ES-I3 (cell line): ENCODE measurements at regions not wholly inside any gene's neighbourhood (a gene's known extent, or its start where the extent isn't known, plus 50 kb on each side); places are given as distances from the start of the nearest gene placed in this dataset.

Experiments
- H3K36me3 ChIP-seq: 2 replicates; pipeline ENCODE4 v1.6.1; 2013; ENCODE audit warnings: mild to moderate bottlenecking, low read length, control low read depth, moderate library complexity; ENCODE audit not compliant: insufficient read depth
- H3K4me1 ChIP-seq: 2 replicates; pipeline ENCODE4 v1.6.1; 2013; ENCODE audit warnings: mild to moderate bottlenecking, control low read depth, low read length; ENCODE audit not compliant: insufficient read depth
- H3K9ac ChIP-seq: 2 replicates; pipeline ENCODE4 v1.6.1; 2013; ENCODE audit warnings: low read depth, mild to moderate bottlenecking, low read length, moderate library complexity
- H3K9me3 ChIP-seq: 2 replicates; pipeline ENCODE4 v1.6.1; 2013; ENCODE audit warnings: mild to moderate bottlenecking, low read length, moderate library complexity; ENCODE audit not compliant: control insufficient read depth, insufficient read depth

DNA sequence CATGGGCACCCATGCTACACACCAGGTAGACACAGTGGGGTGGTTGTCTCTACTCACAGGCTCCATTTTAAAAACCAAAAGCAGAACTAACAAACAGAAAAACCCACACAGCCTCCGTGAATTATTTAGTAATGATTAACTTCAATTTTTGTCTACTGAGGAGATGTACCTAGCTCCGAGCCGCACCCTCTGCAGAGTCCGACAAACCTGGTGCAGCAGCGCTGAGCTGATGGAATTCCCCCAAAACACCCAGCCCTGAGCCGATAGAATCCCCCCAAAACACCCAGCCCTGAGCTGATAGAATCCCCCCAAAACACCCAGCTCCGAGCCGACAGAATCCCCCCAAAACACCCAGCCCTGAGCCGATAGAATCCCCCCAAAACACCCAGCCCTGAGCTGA lies 927.0 kb downstream of the BRD1 start:
- H3K9ac ChIP-seq: no peak overlapping the region
- H3K4me1 ChIP-seq: no peaks in the 10 kb centered on the region
- H3K9me3 ChIP-seq: no peaks in the 10 kb centered on the region
- H3K36me3 ChIP-seq: no peaks in the 10 kb centered on the region

DNA sequence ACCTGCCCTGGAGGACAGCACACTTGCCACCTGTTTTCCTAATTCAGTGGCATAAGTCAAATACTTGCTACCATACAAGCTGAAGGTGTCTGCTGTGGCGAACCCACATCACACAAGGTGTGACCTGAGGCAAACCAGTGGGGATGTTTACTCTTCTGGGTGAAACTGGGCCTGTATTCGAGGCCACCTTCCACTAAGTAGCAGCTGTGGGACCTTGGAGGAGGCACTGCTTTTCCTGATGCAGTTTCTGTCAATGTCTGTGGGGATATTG lies 927.4 kb downstream of the BRD1 start:
- Histone ChIP-seq H3K36me3 (no peaks in the 10 kb centered on the region), H3K9me3 (no peaks in the 10 kb centered on the region), H3K9ac (no peak overlapping the region), H3K4me1 (no peaks in the 10 kb centered on the region)

DNA sequence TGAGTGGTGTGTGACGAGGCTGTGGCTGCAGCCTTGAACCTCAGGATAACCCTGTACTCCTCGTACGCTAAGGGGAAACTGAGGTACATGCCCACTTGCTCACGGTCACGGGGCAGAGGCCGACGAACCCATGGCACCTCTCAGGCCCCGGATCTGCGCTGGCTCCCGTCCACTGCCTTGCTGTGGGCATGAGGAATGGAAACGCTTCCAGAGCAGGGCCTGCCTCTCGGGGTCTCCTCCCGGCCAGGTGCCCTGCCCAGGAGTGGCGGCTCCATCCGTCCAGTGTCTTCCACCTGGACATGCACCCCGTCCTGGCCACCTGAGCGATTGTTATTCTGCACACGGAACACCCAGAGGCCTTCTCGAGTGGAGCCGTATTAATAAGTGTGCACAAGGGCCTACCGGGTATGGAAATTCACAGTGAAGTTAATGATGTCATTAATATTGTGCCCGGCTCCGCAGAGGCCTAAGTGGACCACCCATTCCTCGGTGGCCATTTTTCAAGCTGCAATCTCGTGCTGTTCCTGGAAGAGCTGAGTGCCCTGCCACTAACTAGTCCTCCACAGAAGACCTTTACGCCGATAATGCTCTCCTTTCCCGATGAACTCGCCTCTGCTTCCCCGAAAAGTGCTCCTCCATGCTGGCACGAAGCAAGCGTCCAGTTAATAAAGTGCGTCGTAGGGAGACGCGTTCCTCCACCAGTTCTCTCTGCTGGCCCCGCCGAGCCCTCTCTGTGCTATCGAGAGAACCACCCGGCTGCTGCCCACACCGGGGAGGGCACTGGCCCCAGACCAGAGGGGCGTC lies 927.9 kb downstream of the BRD1 start:
- Histone ChIP-seq H3K4me1 (no peaks in the 10 kb centered on the region), H3K9ac (no peak overlapping the region), H3K9me3 (no peaks in the 10 kb centered on the region), H3K36me3 (no peaks in the 10 kb centered on the region)

DNA sequence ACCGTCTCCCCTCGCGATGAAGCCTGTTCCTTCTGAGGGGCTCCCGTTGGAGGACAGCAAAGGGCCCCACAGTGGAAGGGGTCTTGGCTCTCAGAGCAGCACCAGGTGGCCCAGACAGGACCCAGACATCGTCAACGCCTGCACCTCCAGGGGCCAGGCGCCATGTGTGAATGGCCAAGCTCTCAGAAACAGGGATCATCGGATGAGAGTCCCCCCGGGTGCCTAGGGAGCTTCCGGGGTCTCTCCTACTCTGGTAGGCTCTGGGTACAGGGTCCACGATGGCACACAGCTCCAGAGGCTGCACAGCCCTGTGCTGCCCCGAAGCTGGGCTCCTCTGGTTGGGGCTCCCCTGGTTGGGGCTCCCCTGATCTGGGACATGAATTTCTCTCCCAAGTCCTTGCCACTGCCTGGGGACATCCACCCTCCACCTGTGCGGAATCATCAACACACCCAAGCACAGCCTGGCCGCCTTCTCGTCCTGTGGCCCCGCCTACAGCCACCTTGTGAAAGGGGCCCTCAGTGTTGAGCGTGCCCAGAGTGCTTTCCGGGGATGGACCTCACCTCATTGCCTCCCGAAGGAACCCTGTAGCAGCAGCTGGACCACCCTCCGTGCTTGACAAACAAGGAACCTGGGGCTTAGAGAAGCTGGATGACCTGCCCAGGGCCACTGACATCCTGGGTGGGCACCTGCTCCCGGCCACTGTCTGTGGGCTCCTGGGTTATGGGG lies 929.0 kb downstream of the BRD1 start:
- no peak overlapping the region for H3K9ac ChIP-seq
- H3K9me3 ChIP-seq: no peaks in the 10 kb centered on the region
- H3K36me3 ChIP-seq: no peaks in the 10 kb centered on the region
- H3K4me1 ChIP-seq: no peaks in the 10 kb centered on the region

DNA sequence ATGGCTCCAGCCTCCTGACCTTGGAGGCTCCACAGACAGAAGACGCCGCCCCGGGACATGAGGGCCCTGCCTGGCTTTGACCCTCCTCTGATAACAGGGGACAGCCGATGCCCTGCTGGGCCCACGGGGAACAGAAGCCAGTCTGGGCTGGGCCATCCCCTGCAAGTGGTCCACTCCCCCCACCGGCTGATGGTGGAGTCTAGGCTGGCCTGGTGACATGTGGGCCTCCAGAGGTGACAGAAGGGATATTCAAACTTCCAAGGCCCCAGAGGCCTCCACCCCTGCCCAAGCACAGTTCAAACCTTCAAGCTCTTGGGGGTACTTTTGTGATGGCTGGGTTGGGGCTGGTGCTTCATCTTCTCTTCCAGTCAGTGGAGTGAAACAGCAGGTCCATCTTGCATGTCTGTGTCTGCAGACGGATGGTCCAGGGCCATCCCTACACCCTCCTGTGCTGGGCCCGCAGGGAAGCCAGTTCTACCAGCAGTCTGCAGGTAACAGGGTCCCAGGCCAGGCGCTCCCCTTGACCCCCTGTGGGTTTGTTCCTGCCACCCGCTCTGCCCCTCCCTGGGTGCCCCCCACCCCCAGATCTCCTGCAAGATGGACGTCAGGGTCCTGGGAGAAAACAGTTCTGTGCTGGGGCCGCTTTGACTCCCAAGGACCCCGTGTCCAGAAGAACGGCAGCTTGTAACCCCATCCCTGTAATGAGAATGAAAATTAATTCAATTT lies 929.9 kb downstream of the BRD1 start:
- Histone ChIP-seq H3K4me1 (no peaks in the 10 kb centered on the region), H3K9ac (no peak overlapping the region), H3K9me3 (no peaks in the 10 kb centered on the region), H3K36me3 (no peaks in the 10 kb centered on the region)

DNA sequence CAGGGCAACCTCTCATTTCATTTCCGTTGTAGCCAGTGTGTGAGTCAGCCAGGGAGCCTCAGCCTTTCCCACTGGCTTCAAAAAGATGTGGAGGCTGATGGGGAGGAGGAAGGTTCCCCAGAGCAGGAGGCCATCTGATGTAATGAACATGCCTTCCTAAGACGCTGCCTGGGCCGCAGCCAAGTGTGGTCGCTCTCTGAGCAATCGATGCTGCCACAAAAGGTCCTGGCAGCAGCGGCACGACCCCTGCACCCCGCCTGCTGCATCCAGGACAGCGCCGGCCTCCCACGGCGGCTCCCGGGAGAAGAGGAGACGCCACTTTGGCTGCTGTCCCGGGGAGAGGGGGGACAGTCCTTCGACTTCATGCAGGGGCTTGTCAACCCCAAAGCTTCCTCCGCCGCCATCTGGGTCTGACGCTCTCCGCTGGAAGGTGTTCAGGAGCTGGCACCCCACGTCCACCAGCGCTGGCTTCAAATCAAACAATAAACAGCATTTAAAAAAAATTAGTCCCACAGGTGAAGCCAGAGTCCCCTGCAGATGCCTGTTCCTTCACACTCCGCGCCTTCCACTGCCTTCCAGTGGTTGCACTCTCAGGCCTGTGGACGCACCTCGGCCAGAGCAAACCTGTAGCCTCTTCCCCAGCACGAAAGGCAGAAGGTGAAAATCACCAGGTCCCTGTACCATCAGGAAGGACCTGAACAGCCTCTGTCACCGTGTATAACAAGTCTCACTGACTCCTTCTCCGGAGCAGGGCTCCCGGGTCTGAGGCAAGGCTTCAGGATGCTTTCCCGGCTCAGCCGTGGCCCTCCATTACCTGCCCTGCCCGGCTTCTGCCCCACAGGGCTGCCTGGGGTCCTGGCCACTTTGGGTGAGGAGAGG lies 930.7 kb downstream of the BRD1 start:
- H3K9ac ChIP-seq: no peak overlapping the region
- H3K9me3 ChIP-seq: no peaks in the 10 kb centered on the region
- no peaks in the 10 kb centered on the region for H3K4me1 ChIP-seq
- H3K36me3 ChIP-seq: no peaks in the 10 kb centered on the region

DNA sequence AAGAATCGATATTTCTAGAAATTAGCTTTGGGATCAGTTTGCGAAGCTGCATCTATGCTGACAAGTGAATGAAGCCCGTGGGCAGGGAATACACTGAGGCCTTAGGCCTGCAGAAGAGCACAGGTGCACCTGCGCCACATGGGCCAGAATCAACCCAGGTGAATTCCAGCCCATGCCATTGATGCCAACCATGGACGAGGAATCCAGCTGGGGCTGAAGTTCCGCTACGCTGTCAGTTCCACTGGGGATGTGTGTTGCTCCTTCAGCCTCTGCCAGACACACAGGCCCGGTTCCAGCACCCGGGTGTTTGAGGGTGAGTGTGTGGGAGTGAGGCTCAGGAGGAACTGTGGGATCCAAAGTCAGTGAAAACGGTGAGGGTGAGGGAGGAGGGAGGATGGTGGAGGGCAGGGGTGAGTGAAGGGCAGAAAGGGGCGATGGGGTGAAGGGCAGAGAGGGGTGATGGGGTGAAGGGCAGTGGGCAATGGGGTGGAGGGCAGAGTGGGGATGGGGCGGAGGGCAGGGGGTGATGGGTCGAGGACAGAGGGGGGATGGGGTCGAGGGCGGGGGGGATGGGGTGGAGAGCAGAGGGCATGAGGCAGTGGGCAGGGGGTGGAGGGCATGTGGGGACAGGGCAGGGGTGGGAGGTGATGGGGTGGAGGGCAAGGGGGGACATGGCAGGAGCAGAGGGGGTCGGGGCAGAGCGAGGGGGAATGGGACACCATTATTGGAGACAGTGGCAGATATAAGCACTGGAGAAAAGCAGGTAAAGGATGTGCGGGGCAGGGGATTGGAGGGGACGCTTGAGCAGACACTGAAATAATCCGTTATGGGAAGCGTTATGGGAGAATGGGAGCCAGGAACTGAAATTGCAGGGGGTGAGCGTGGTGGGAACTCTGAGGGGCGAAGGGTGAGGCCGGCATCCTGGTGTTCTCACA lies 931.6 kb downstream of the BRD1 start:
- H3K9ac ChIP-seq: no peak overlapping the region
- H3K4me1 ChIP-seq: no peaks in the 10 kb centered on the region
- no peaks in the 10 kb centered on the region for H3K9me3 ChIP-seq
- H3K36me3 ChIP-seq: no peaks in the 10 kb centered on the region

DNA sequence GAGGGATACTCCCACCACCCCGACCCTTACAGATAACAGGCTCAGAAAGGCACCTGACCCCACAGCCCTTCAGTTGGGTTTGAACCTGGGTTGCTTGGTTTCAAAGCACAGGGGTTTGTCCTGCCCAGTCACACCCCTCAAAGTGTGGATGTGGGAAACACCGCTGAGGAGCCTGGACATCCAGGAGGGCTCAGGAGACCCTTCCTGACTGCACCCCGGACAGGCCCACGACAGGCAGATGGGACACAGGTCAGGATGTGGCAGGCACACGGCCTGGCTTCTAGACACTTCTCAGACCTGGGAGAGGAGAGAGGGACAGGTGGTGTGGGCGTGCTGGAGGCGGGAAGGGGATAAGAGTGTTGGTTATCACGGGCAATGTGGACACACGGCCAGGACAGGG lies 932.3 kb downstream of the BRD1 start:
- Histone ChIP-seq H3K36me3 (no peaks in the 10 kb centered on the region), H3K9ac (no peak overlapping the region), H3K9me3 (no peaks in the 10 kb centered on the region), H3K4me1 (no peaks in the 10 kb centered on the region)

DNA sequence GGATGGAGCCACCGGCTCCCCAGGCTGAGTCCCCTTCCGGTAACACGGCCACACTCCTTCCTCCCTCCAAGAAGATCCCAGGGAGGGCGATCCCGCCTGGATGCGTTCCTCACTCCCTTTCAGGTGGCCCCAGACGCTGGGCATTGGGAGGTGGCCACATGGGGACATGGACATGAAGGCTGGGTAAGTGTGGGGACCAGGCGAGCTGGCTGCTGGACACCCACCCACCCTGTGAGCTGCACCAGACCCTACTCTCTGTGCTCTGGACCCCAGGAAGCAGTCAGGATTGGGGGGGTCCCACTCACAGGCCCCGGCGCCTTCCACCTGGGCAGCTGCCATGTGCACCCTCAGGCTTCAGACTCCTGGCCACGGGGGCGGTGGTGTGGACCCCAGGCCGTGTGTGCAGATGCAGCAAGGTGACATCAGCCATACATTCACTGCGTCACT lies 932.8 kb downstream of the BRD1 start:
- H3K36me3 ChIP-seq: no peaks in the 10 kb centered on the region
- no peak overlapping the region for H3K9ac ChIP-seq
- no peaks in the 10 kb centered on the region for H3K9me3 ChIP-seq
- H3K4me1 ChIP-seq: no peaks in the 10 kb centered on the region

DNA sequence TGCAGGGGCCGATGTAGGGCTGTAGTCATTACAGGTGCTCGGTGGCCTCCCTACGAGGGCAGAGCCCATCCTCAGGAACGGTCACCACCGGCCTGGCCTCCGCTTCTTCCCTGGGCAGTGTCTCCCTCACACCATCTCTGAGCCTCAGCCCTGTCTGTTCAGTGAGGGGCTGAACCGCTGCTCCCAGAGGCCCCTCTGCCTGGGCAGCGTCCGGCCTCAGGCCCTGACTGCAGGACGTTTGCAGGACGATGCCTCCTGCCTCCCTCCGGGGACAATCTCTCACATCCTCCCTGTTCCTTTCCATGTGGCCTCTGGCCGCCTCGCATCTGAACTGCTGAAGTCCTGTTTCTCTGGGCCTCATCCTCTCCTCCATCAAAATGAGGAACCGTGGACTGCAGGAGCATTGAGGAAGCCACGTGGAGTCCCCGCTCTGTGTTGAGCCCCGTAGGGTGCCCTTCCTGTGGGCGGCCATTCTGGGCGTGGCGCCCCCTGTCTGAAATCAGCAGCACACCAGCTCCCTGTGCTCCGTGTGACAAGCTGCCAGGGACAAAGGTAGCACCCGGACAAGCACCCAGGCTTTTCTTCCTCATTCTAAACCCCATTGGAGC lies 933.5 kb downstream of the BRD1 start:
- Histone ChIP-seq H3K9me3 (no peaks in the 10 kb centered on the region), H3K36me3 (no peaks in the 10 kb centered on the region), H3K9ac (no peak overlapping the region)

DNA sequence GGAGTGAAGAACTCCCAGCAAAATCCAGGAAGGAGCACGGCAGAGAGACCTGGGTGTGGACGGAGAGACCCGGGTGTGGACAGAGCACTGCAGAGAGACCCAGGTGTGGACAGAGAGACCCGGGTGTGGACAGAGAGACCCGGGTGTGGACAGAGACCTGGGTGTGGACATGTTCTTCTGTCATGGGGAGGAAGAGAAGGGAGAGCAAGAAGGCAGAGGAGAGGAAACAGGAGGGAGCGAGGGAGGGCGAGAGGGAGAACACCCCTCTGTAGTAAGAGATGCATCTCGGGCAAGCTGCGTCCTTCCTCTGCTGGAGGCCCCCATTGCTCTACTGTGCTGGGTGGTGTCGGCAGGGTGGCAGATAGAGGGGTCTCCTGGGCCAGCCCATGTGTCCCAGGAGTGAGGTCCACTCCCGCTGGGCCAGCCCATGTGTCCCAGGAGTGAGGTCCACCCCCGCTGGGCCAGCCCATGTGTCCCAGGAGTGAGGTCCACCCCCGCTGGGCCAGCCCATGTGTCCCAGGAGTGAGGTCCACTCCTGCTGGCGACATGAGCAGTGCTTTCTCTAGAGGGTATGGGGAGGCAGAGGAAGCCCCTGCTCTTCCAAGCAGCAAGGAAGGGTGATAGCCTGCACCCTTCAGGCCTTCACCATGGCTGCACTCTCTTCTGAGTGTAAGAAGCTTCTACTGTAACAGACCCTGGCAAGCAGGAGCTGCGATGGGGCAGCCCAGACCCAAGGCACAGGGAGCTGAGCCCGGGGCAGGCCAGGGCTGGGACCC lies 934.2 kb downstream of the BRD1 start:
- Histone ChIP-seq H3K9me3 (no peaks in the 10 kb centered on the region), H3K4me1 (no peaks in the 10 kb centered on the region), H3K36me3 (no peaks in the 10 kb centered on the region), H3K9ac (no peak overlapping the region)

More for the DNA sequence above, 933.5 kb downstream of the BRD1 start:
- no peaks in the 10 kb centered on the region for H3K4me1 ChIP-seq

DNA sequence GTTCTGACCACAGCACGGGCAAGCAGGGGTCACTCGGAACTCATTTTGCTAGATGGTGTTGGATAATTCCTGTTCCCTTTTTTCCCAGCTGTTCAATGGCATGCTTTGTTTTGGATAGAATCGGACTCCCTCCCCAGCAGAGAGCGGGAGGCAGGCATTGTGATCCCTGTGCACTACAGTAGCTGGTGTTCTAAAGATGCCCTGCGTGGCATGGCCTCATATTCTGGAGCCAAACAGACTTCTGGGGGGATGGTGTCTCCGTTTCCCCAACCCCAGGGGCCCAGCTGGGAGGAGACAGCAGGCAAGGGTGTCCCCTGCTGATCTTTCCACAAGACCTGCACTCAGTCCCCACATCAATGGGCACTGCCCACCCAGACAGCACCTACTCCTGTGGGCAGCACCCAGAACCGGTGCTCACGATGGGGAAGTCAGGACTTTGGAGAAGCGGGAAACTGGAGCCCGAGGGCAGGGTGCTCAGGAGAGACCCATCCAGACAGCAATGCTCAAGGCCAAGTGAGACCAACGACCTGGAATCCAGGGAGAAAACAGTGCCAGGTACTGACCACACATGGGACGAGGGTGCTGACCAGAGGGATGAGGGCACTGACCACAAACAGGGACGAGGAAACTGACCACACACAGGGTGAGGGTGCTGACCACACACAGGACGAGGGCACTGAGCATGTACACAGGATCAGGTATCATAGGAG lies 934.9 kb downstream of the BRD1 start:
- Histone ChIP-seq H3K9ac (no peak overlapping the region), H3K9me3 (no peaks in the 10 kb centered on the region), H3K36me3 (no peaks in the 10 kb centered on the region), H3K4me1 (no peaks in the 10 kb centered on the region)
